CD4-positive, alpha-beta T cell (primary cell): ENCODE measurements at regions not wholly inside any gene's neighbourhood (a gene's known extent, or its start where the extent isn't known, plus 50 kb on each side); places are given as distances from the start of the nearest gene placed in this dataset.

Experiments used
- ATAC-seq: fragments of 200-7000 bp; cut with Tn5 transposase; one replicate; pipeline ENCODE4 v1.10.0; 2022; ENCODE audit warnings: mild to moderate bottlenecking; ENCODE audit not compliant: poor library complexity
- CTCF ChIA-PET: fragments of 350-600 bp; sonication (Branson Sonifier 250); formaldehyde crosslinking; loops from one replicate; lab custom pipeline; 2021; ENCODE audit warnings: antibody characterized with exemption, inconsistent platforms; lab: Charles Lee
- POLR2A ChIA-PET: fragments of 350-600 bp; sonication (Branson Sonifier 250); formaldehyde crosslinking; loops from one replicate; lab custom pipeline; 2021; ENCODE audit warnings: antibody characterized with exemption, inconsistent platforms; lab: Charles Lee
- DNase-seq, 14 experiments: peaks; one replicate each; pipeline ENCODE4 v3.0.0-alpha.2; 2013 to 2020; ENCODE audit warnings: mixed read lengths in 2 of 14
- H3K27ac ChIP-seq, 2 donors: one replicate each; pipeline versions ENCODE4 v1.5.1 to v1.7.0; 2013; ENCODE audit warnings: low read length in 2 of 2, low read depth in 1 of 2, mild to moderate bottlenecking in 1 of 2
- H3K27me3 ChIP-seq, 2 experiments: 1 replicate in 1 of 2; 2 replicates in 1 of 2; pipeline versions ENCODE4 v1.6.1 to v1.7.0; 2013; ENCODE audit warnings: low read length in 2 of 2, control low read depth in 1 of 2, mild to moderate bottlenecking in 1 of 2, moderate library complexity in 1 of 2; ENCODE audit not compliant: insufficient read depth in 2 of 2, control insufficient read depth in 1 of 2
- H3K36me3 ChIP-seq: one replicate; pipeline ENCODE4 v1.6.1; 2013; ENCODE audit warnings: low read length, control low read depth; ENCODE audit not compliant: insufficient read depth
- H3K4me1 ChIP-seq: one replicate; pipeline ENCODE4 v1.6.1; 2013; ENCODE audit warnings: low read length, control low read depth; ENCODE audit not compliant: insufficient read depth
- H3K4me3 ChIP-seq: one replicate; pipeline ENCODE4 v1.5.1; 2013; ENCODE audit warnings: mild to moderate bottlenecking, low read length, moderate library complexity
- H3K9me3 ChIP-seq, 2 experiments: 1 replicate in 1 of 2; 2 replicates in 1 of 2; pipeline versions ENCODE4 v1.6.1 to v1.7.0; 2013; ENCODE audit warnings: low read length in 2 of 2, mild to moderate bottlenecking in 2 of 2, control low read depth in 1 of 2, moderate library complexity in 1 of 2; ENCODE audit not compliant: control insufficient read depth in 1 of 2, insufficient read depth in 1 of 2
- H3K27ac Mint-ChIP-seq: one replicate; pipeline ENCODE4 v1.8.0; 2020; ENCODE audit warnings: mixed read lengths
- H3K27me3 Mint-ChIP-seq: one replicate; pipeline ENCODE4 v1.8.0; 2021; ENCODE audit warnings: mixed read lengths
- H3K36me3 Mint-ChIP-seq: one replicate; pipeline ENCODE4 v1.8.0; 2021; ENCODE audit warnings: low read depth, mixed read lengths
- H3K4me1 Mint-ChIP-seq: one replicate; pipeline ENCODE4 v1.8.0; 2021; ENCODE audit warnings: low read depth, mixed read lengths
- H3K4me3 Mint-ChIP-seq: one replicate; pipeline ENCODE4 v1.8.0; 2020; ENCODE audit warnings: mild to moderate bottlenecking, mixed read lengths
- H3K9me3 Mint-ChIP-seq: one replicate; pipeline ENCODE4 v1.8.0; 2020; ENCODE audit warnings: mixed read lengths
- intact Hi-C, 2 experiments: fragments of 100-400 bp; cut with DNase I in 1 of 2; cut with micrococcal nuclease in 1 of 2; formaldehyde crosslinking; loops; one replicate each; pipeline versions ENCODE4 v1.15.1 to v1.9.0; 2023 to 2025; cut with DNase I, micrococcal nuclease
- TF ChIP-seq, protein P1 (sequence below): fragments of 200-600 bp; IDR thresholded peaks from one replicate; pipeline ENCODE4 v1.8.0; 2022; ENCODE audit warnings: antibody characterized with exemption, mild to moderate bottlenecking

DNA sequence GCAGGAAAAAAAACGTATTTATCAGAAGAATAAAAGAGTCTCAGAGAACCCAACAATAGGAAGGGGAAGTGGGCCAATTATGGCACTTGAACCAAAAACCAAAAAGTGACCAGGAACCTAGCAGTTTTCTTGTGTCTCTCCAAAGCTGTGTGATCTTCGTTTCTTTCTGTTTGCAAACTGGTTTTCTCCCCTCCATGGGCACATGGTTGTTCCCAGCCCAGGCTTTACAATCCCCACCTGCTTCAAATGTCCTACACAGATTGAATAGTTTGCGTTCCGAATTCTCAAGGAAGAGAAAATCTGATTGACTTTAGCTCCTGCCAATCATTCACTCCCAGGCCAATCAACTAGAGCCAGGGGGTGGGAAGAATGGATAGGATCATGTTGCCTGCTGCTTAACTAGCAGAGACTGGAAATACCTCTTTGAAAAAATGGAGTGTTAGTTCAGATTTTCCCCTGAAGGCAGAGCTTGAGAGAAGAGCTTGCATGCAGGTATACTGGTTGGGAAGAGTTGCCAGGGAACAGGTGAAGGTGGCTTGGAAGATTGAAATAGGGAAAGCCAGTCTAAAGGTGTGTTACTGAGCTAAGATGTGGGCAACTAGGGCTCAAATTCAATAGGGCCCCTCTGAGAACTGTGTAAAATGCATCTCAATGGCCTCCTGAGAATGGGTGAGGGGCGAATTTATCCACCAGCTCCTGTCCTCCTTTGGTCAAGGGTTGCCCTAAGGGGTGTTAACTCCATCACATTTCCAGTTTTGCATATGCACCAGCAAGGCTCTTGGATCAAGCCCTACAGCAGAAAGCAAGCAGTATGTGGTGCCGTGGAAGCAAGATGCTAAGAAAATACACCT, 106.4 kb upstream of the SRRM4 start:
- no peak for ATAC-seq
- intact Hi-C loops: no loop called here
- no peaks in the 10 kb centered on the region for H3K9me3 Mint-ChIP-seq
- peaks cover 0 to 4% of the 10 kb centered on the region in 2 experiments for H3K9me3 ChIP-seq
- peaks cover 9% of the 10 kb centered on the region for H3K27me3 Mint-ChIP-seq
- no peaks in the 10 kb centered on the region for H3K4me1 ChIP-seq
- H3K4me3 Mint-ChIP-seq: no peak overlapping the region
- DNase-seq: no peak
- ChIA-PET POLR2A (no interaction called here), CTCF (no interaction called here)
- no peak overlapping the region for H3K27ac ChIP-seq
- no peaks in the 10 kb centered on the region for H3K36me3 ChIP-seq
- H3K27ac Mint-ChIP-seq: no peak overlapping the region
- H3K27me3 ChIP-seq: no peaks in the 10 kb centered on the region
- no peaks in the 10 kb centered on the region for H3K36me3 Mint-ChIP-seq
- no peak overlapping the region for H3K4me3 ChIP-seq
- TF ChIP-seq, protein P1, sequence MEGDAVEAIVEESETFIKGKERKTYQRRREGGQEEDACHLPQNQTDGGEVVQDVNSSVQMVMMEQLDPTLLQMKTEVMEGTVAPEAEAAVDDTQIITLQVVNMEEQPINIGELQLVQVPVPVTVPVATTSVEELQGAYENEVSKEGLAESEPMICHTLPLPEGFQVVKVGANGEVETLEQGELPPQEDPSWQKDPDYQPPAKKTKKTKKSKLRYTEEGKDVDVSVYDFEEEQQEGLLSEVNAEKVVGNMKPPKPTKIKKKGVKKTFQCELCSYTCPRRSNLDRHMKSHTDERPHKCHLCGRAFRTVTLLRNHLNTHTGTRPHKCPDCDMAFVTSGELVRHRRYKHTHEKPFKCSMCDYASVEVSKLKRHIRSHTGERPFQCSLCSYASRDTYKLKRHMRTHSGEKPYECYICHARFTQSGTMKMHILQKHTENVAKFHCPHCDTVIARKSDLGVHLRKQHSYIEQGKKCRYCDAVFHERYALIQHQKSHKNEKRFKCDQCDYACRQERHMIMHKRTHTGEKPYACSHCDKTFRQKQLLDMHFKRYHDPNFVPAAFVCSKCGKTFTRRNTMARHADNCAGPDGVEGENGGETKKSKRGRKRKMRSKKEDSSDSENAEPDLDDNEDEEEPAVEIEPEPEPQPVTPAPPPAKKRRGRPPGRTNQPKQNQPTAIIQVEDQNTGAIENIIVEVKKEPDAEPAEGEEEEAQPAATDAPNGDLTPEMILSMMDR: no peak
- H3K4me1 Mint-ChIP-seq: no peaks in the 10 kb centered on the region

DNA sequence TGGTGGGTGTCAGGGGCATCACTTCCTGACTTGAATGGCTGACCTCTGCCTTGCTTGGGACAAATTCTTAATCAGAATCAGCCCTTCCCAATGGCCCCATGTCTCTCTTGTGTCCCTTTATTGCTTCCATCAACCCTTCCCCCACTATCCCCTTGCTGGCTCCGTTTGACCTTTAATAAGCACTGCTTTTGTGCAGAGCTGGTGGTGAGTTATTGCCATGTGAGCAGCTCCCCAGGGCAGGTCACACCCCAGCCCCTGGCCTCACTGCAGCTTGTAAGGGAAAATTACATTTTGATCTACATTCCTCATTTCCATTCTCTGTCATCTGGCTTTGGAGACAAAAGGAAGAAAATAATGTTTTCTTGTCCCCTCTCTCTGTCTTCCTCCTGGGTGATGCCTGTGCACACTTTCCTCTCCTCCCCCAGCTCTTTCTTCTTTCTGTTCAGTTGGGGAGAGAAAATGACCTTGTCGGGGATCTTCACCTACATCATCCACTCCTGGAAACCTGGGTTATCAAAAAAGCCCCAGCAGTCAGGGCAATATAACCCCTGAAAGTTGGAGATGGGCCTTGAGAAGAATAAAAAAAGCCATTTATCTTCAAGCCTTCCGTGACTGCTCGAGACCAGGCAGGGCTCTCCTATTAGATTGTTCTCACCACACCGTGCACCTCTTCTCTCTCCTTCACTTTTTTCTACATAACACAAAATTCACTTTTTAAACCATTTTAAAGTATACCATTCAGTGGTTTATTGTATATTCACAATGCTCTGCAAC, 100.4 kb upstream of the SRRM4 start:
- TF ChIP-seq, protein P1: no peak
- POLR2A ChIA-PET: no interaction called here
- intact Hi-C loops: no loop called here
- Histone ChIP-seq H3K36me3 (no peaks in the 10 kb centered on the region), H3K4me1 (no peaks in the 10 kb centered on the region), H3K27ac (no peak overlapping the region), H3K27me3 (no peaks in the 10 kb centered on the region), H3K4me3 (no peak overlapping the region), H3K9me3 (peaks cover 0 to 8% of the 10 kb centered on the region in 2 experiments)
- CTCF ChIA-PET: no interaction called here
- Mint-ChIP-seq H3K4me3 (no peak overlapping the region), H3K27me3 (no peaks in the 10 kb centered on the region), H3K4me1 (no peaks in the 10 kb centered on the region), H3K27ac (no peak overlapping the region), H3K9me3 (peaks cover 3% of the 10 kb centered on the region), H3K36me3 (no peaks in the 10 kb centered on the region)
- no peak for ATAC-seq
- DNase-seq: no peak

DNA sequence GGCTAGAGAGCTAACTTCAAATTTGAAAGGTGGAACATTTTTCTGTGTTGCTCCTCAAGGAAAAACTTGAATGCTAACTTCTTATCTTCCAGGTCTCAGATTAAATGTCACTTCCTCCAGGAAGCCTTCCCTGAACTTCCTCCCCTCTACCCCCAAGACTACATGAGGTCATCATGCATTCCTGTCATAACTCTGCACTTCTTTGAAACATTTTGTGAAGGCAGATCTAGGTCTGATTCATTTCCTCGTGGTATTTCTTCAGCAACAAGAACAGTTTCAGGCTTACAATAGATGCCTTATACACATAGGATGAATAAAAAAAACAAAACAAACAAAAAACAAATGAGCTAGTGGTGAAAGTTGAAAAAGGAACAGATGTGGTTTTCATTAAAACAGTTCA, 97.1 kb upstream of the SRRM4 start:
- Histone ChIP-seq H3K4me3 (no peak overlapping the region), H3K27ac (no peak overlapping the region), H3K9me3 (peaks cover 0 to 3% of the 10 kb centered on the region in 2 experiments), H3K4me1 (no peaks in the 10 kb centered on the region), H3K27me3 (no peaks in the 10 kb centered on the region), H3K36me3 (no peaks in the 10 kb centered on the region)
- H3K27ac Mint-ChIP-seq: no peak overlapping the region
- CTCF ChIA-PET: no interaction called here
- TF ChIP-seq, protein P1: no peak
- no peaks in the 10 kb centered on the region for H3K4me1 Mint-ChIP-seq
- intact Hi-C loops: no loop called here
- POLR2A ChIA-PET: no interaction called here
- H3K9me3 Mint-ChIP-seq: peaks cover 3% of the 10 kb centered on the region
- H3K4me3 Mint-ChIP-seq: no peak overlapping the region
- ATAC-seq (no peak), DNase-seq (no peak)
- H3K36me3 Mint-ChIP-seq: no peaks in the 10 kb centered on the region
- no peaks in the 10 kb centered on the region for H3K27me3 Mint-ChIP-seq
